ENCODE measurements at regions not wholly inside any gene's neighbourhood (a gene's known extent, or its start where the extent isn't known, plus 50 kb on each side); places are given as distances from the start of the nearest gene placed in this dataset.

GRCh38 chr6:113018351-113019151, 671.4 kb downstream of the RFPL4B start (continued):
- TF ChIP-seq USF1 (IDR thresholded peaks at IDR 0.05; ENCODE audit: borderline replicate concordance, low read depth) = no peak
- no peak for TF ChIP-seq FOXJ3 (CRISPR knock-in tag; IDR thresholded peaks at IDR 0.05)
- TF ChIP-seq POLR2AphosphoS5 (IDR thresholded peaks at IDR 0.05; ENCODE audit: low read depth, low read length) = no peak; the same call in 1 of the 2 replicates
- TF ChIP-seq TAF1 (IDR thresholded peaks at IDR 0.05; ENCODE audit: borderline replicate concordance, low read depth, low read length) = peak; percentile 48
- no peak for TF ChIP-seq IRF3 (IDR thresholded peaks at IDR 0.05; ENCODE audit: low read depth, low read length)
- no peak for TF ChIP-seq MAX (IDR thresholded peaks at IDR 0.05; ENCODE audit: low read depth)
- TF ChIP-seq CHD2 (IDR thresholded peaks at IDR 0.05; ENCODE audit: low read length, partially characterized antibody) = no peak
- TF ChIP-seq RXRA (IDR thresholded peaks at IDR 0.05; ENCODE audit: borderline replicate concordance, low read depth) = peak; percentile 43; the same call in 1 of the 2 replicates
- peak; percentile 68 for TF ChIP-seq PBX3 (IDR thresholded peaks at IDR 0.05)
- TF ChIP-seq YY1 (IDR thresholded peaks at IDR 0.05; ENCODE audit: low read depth) = no peak
- TF ChIP-seq EP300 (IDR thresholded peaks at IDR 0.05; ENCODE audit: borderline replicate concordance in 1 of 2, low read depth in 1 of 2, low read length in 1 of 2) = peak; percentile 77 to 84; a peak in 3 of 4 replicates
- TF ChIP-seq RFX5 (IDR thresholded peaks at IDR 0.05; ENCODE audit: low read length) = no peak
- TF ChIP-seq JUND (IDR thresholded peaks at IDR 0.05) = peak; percentile 30; the same call in 1 of the 2 replicates
- TF ChIP-seq FOXM1 (IDR thresholded peaks at IDR 0.05; ENCODE audit: low read depth) = peak; percentile 56; the same call in 1 of the 2 replicates
- TF ChIP-seq EZH2phosphoT487 (IDR thresholded peaks at IDR 0.05; ENCODE audit: borderline replicate concordance, low read depth) = no peak
- TF ChIP-seq GATA2 (CRISPR knock-in tag; IDR thresholded peaks at IDR 0.05) = no peak

GRCh38 chr6:113019176-113019575, 672.0 kb downstream of the RFPL4B start:
- Histone ChIP-seq H3K27ac (ENCODE audit: low read depth in 2 of 2, low read length in 1 of 2) (peak overlapping the region; percentile 93 to 94), H3K36me3 (replicated peaks in 1 of 2; ENCODE audit: control insufficient read depth in 1 of 2, insufficient read depth in 2 of 2, low read length in 1 of 2) (no peaks in the 10 kb centered on the region), H2AFZ (ENCODE audit: low read depth) (peak overlapping the region; percentile 59), H4K20me1 (ENCODE audit: insufficient read depth) (no peaks in the 10 kb centered on the region), H3K27me3 (ENCODE audit: insufficient read depth) (no peaks in the 10 kb centered on the region), H3K4me1 (ENCODE audit: control insufficient read depth in 1 of 2, insufficient read depth in 2 of 2, low read depth in 1 of 2, low read length in 1 of 2) (peaks cover 2 to 21% of the 10 kb centered on the region in 2 experiments), H3K9ac (peak overlapping the region; percentile 61; the same call in 1 of the 2 replicates), H3K9me2 (no peaks in the 10 kb centered on the region; the same call in 1 of the 2 replicates), H3F3A (replicated peaks; ENCODE audit: insufficient read depth) (peaks cover 33% of the 10 kb centered on the region), H3K4me2 (peak overlapping the region; percentile 57), H3K9me3 (no peaks in the 10 kb centered on the region), H3K79me2 (ENCODE audit: insufficient read depth) (no peaks in the 10 kb centered on the region), H3K4me3 (ENCODE audit: low read depth in 2 of 2, low read length in 1 of 2) (no peak overlapping the region)
- POLR2A ChIA-PET = no interaction called here
- CTCF ChIA-PET = interaction anchor here (0.7 kb wide), 1 partner anchor 303 kb away, joined by 3 read pairs; no protein-coding TSS in a partner anchor
- WGBS (ENCODE audit: low lambda C conversion rate) = 88% methylated on average over 3 of the region's 3 CpGs
- no peak for TF ChIP-seq IRF3 (IDR thresholded peaks at IDR 0.05; ENCODE audit: low read depth, low read length)
- TF ChIP-seq USF1 (IDR thresholded peaks at IDR 0.05; ENCODE audit: borderline replicate concordance, low read depth) = no peak
- TF ChIP-seq TAF1 (IDR thresholded peaks at IDR 0.05; ENCODE audit: borderline replicate concordance, low read depth, low read length) = no peak
- no peak for TF ChIP-seq FOSL2 (IDR thresholded peaks at IDR 0.05; ENCODE audit: borderline replicate concordance, low read depth)
- no peak for TF ChIP-seq MXI1 (IDR thresholded peaks at IDR 0.05; ENCODE audit: low read depth, low read length)
- no peak for DNase-seq

Data from SK-N-SH (cell line).